ENCODE measurements at regions not wholly inside any gene's neighbourhood (a gene's known extent, or its start where the extent isn't known, plus 50 kb on each side); places are given as distances from the start of the nearest gene placed in this dataset.

DNA sequence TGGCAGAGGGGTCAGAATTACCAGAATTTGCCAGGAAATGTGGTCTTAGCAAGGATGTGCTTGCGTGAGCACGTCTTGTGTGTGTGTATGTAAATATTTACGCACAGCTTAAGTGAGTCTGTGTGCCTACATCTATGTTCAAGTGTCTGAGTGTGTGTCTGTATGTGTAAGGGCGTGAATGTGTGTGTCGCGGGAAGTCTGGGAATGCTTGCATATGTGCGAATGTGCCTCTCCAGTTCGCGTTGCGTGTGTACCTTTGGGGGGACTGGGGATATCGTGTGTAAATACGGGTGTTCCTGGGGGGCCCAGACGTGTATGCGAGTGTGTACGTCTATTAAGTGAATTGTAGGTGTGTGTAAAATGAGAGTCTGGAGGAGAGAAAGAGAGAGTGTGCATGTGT lies 68.6 kb upstream of the POU3F1 start:
- TF ChIP-seq, protein P1, sequence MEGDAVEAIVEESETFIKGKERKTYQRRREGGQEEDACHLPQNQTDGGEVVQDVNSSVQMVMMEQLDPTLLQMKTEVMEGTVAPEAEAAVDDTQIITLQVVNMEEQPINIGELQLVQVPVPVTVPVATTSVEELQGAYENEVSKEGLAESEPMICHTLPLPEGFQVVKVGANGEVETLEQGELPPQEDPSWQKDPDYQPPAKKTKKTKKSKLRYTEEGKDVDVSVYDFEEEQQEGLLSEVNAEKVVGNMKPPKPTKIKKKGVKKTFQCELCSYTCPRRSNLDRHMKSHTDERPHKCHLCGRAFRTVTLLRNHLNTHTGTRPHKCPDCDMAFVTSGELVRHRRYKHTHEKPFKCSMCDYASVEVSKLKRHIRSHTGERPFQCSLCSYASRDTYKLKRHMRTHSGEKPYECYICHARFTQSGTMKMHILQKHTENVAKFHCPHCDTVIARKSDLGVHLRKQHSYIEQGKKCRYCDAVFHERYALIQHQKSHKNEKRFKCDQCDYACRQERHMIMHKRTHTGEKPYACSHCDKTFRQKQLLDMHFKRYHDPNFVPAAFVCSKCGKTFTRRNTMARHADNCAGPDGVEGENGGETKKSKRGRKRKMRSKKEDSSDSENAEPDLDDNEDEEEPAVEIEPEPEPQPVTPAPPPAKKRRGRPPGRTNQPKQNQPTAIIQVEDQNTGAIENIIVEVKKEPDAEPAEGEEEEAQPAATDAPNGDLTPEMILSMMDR (conservative IDR thresholded peaks at IDR 0.05 in 1 of 2, IDR thresholded peaks at IDR 0.05 in 1 of 2; ENCODE audit: low read depth in 1 of 2, low read length in 2 of 2) = no peak
- TF ChIP-seq EZH2 (IDR thresholded peaks at IDR 0.05; ENCODE audit: low read length, missing control alignments) = no peak

Measured in fibroblast of lung (primary cell).